K562 (cell line): ENCODE measurements at regions not wholly inside any gene's neighbourhood (a gene's known extent, or its start where the extent isn't known, plus 50 kb on each side); places are given as distances from the start of the nearest gene placed in this dataset.

Experiments used
- ARID1B ChIP-seq: fragments of 450-650 bp; IDR thresholded peaks from 2 replicates; pipeline ENCODE4 v1.6.1; 2016; ENCODE audit warnings: antibody characterized with exemption, mild to moderate bottlenecking, inconsistent platforms
- ATF1 ChIP-seq, 2 experiments: fragments of 450-650 bp in 1 of 2; IDR thresholded peaks; 2 replicates each; pipeline ENCODE4 v1.6.1; 2016; ENCODE audit warnings: missing compliant biosample characterization in 1 of 2, missing genetic modification characterization in 1 of 2
- CEBPB ChIP-seq: fragments of 450-650 bp; IDR thresholded peaks from 2 replicates; pipeline ENCODE4 v1.6.1; 2016; ENCODE audit warnings: missing genetic modification characterization, missing compliant biosample characterization
- CTCF ChIP-seq, 3 experiments: IDR thresholded peaks in 2 of 3; conservative IDR thresholded peaks in 1 of 3; 2 replicates each; pipeline ENCODE4 v1.5.1; 2011 to 2012; ENCODE audit warnings: low read length in 3 of 3, mild to moderate bottlenecking in 3 of 3, control low read depth in 2 of 3, improper control_type of control experiment in 1 of 3, inconsistent platforms in 1 of 3, low read depth in 1 of 3, mixed read lengths in 1 of 3, moderate library complexity in 1 of 3; ENCODE audit not compliant: insufficient read depth in 2 of 3
- ETV5 ChIP-seq: sonication (generic); formaldehyde crosslinking; IDR thresholded peaks from 2 replicates; pipeline ENCODE4 v1.4.0; 2020; ENCODE audit warnings: low read depth, mild to moderate bottlenecking, missing genetic modification reagents
- MAFK ChIP-seq: IDR thresholded peaks from 2 replicates; pipeline ENCODE4 v1.6.1; 2011; ENCODE audit warnings: low read length, improper control_type of control experiment
- NFE2 ChIP-seq: IDR thresholded peaks from 2 replicates; pipeline ENCODE4 v1.6.1; 2014; ENCODE audit warnings: antibody characterized with exemption, low read depth
- POU5F1 ChIP-seq: fragments of 150-350 bp; IDR thresholded peaks from 2 replicates; pipeline ENCODE4 v1.6.1; 2014; ENCODE audit warnings: borderline replicate concordance, low read length, low read depth, mild to moderate bottlenecking; ENCODE audit not compliant: partially characterized antibody
- SP2 ChIP-seq: IDR thresholded peaks from 2 replicates; pipeline ENCODE4 v1.6.1; 2011; ENCODE audit warnings: mild to moderate bottlenecking, low read depth, low read length, moderate library complexity; ENCODE audit not compliant: poor library complexity, severe bottlenecking; ENCODE audit errors: extremely low read depth
- ZNF75A ChIP-seq: fragments of 450-650 bp; formaldehyde crosslinking; IDR thresholded peaks from 2 replicates; pipeline ENCODE4 v1.4.0; 2020; ENCODE audit warnings: mild to moderate bottlenecking
- TF ChIP-seq, protein P1 (sequence below): sonication (generic); formaldehyde crosslinking; IDR thresholded peaks from 2 replicates; pipeline ENCODE4 v1.8.1; 2023; ENCODE audit warnings: mild to moderate bottlenecking, missing genetic modification reagents, moderate library complexity

DNA sequence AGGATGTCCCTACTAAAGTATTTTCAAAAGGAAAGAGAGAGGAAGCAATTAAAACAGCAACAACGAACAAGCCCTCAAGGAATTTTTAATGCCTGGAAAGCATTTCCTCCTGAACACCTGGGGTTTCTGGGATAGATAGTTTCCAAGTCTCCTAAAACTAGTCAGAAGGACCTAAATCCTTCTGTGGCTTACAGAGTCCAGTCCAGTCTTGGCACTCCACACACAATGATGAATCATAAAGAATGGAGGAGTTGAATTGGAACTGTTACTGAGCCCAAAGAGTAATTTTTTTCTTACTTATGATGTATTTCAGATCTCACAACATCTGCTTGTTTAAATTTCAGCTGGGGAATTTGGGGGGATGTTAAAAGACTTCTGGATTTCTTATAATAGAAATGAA is 144.6 kb upstream of the SETBP1 start:
- TF ChIP-seq CTCF (IDR thresholded peaks at IDR 0.05 in 2 of 3, conservative IDR thresholded peaks at IDR 0.05 in 1 of 3; ENCODE audit: insufficient read depth in 2 of 3, low read depth in 1 of 3, low read length in 3 of 3) (no peak), MAFK (no peak), SP2 (no peak), NFE2 (no peak), ZNF75A (CRISPR knock-in tag) (no peak), CEBPB (no peak), ATF1 (CRISPR knock-in tag; IDR thresholded peaks at IDR 0.05) (no peak), ATF1 (tag; IDR thresholded peaks at IDR 0.05) (no peak), POU5F1 (no peak), ARID1B (no peak), ETV5 (CRISPR knock-in tag) (no peak)
- TF ChIP-seq, protein P1, sequence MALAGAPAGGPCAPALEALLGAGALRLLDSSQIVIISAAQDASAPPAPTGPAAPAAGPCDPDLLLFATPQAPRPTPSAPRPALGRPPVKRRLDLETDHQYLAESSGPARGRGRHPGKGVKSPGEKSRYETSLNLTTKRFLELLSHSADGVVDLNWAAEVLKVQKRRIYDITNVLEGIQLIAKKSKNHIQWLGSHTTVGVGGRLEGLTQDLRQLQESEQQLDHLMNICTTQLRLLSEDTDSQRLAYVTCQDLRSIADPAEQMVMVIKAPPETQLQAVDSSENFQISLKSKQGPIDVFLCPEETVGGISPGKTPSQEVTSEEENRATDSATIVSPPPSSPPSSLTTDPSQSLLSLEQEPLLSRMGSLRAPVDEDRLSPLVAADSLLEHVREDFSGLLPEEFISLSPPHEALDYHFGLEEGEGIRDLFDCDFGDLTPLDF (CRISPR knock-in tag), result no peak
